ENCODE measurements at regions not wholly inside any gene's neighbourhood (a gene's known extent, or its start where the extent isn't known, plus 50 kb on each side); places are given as distances from the start of the nearest gene placed in this dataset.
"Not testable (repeated sequence)": the region's sequence is repeated elsewhere in the genome, so short reads cannot be mapped to it uniquely, and the experiment has no call there.

- intact Hi-C loops (cut with micrococcal nuclease); CTCF ChIA-PET: not testable (repeated sequence)
Observed at GRCh38 chr16:33656394-33656793, 197.0 kb downstream of the TP53TG3F start.

GRCh38 chr16:33657717-33658116 is 198.3 kb downstream of the TP53TG3F start:
- H3K27me3 ChIP-seq (ENCODE audit: insufficient read depth, low read length); H3K4me3 ChIP-seq (replicated peaks in 1 of 2; ENCODE audit: low read depth in 1 of 2, low read length in 2 of 2); DNase-seq (ENCODE audit: low read depth, low spot score); H3K4me1 ChIP-seq (ENCODE audit: control insufficient read depth in 1 of 2, insufficient read depth in 2 of 2, low read length in 2 of 2); H3K27ac ChIP-seq (ENCODE audit: low read depth, low read length); H3K36me3 ChIP-seq (ENCODE audit: control insufficient read depth in 1 of 2, insufficient read depth in 2 of 2, low read length in 2 of 2); ATAC-seq; BruUV-seq (replicated peaks); H3K9me3 ChIP-seq (ENCODE audit: control insufficient read depth in 1 of 2, insufficient read depth in 1 of 2, low read depth in 1 of 2, low read length in 2 of 2); POLR2A ChIA-PET; RAD21 ChIA-PET (ENCODE audit: low non-redundant PET in 1 of 2, low total read pairs in 2 of 2, uncharacterized antibody in 2 of 2, unreplicated experiment in 2 of 2); H3K79me2 ChIP-seq (ENCODE audit: insufficient read depth, low read length); intact Hi-C loops (cut with micrococcal nuclease); H3K4me2 ChIP-seq (ENCODE audit: low read length); H4K20me1 ChIP-seq (ENCODE audit: insufficient read depth); H3K9me2 ChIP-seq (ENCODE audit: insufficient read depth); CTCF ChIA-PET; H2AFZ ChIP-seq (ENCODE audit: low read depth, low read length, poor library complexity, severe bottlenecking); H3K9ac ChIP-seq (ENCODE audit: low read length): not testable (repeated sequence)

More at GRCh38 chr16:33656394-33656793, 197.0 kb downstream of the TP53TG3F start:
- H3K4me2 ChIP-seq (ENCODE audit: low read length); H3K79me2 ChIP-seq (ENCODE audit: insufficient read depth, low read length); H3K9me3 ChIP-seq (ENCODE audit: control insufficient read depth in 1 of 2, insufficient read depth in 1 of 2, low read depth in 1 of 2, low read length in 2 of 2); RAD21 ChIA-PET (ENCODE audit: low non-redundant PET in 1 of 2, low total read pairs in 2 of 2, uncharacterized antibody in 2 of 2, unreplicated experiment in 2 of 2); BruUV-seq (replicated peaks); POLR2A ChIA-PET; H3K27me3 ChIP-seq (ENCODE audit: insufficient read depth, low read length); H3K4me1 ChIP-seq (ENCODE audit: control insufficient read depth in 1 of 2, insufficient read depth in 2 of 2, low read length in 2 of 2); H3K4me3 ChIP-seq (replicated peaks in 1 of 2; ENCODE audit: low read depth in 1 of 2, low read length in 2 of 2); H3K9me2 ChIP-seq (ENCODE audit: insufficient read depth); DNase-seq (ENCODE audit: low read depth, low spot score); H2AFZ ChIP-seq (ENCODE audit: low read depth, low read length, poor library complexity, severe bottlenecking); H3K36me3 ChIP-seq (ENCODE audit: control insufficient read depth in 1 of 2, insufficient read depth in 2 of 2, low read length in 2 of 2); H3K9ac ChIP-seq (ENCODE audit: low read length); H4K20me1 ChIP-seq (ENCODE audit: insufficient read depth); H3K27ac ChIP-seq (ENCODE audit: low read depth, low read length): not testable (repeated sequence)
- peak; percentile 98 for ATAC-seq

- H3K4me1 ChIP-seq (ENCODE audit: control insufficient read depth in 1 of 2, insufficient read depth in 2 of 2, low read length in 2 of 2); H3K4me2 ChIP-seq (ENCODE audit: low read length); H3K9me3 ChIP-seq (ENCODE audit: control insufficient read depth in 1 of 2, insufficient read depth in 1 of 2, low read depth in 1 of 2, low read length in 2 of 2); H4K20me1 ChIP-seq (ENCODE audit: insufficient read depth); H3K9me2 ChIP-seq (ENCODE audit: insufficient read depth); H2AFZ ChIP-seq (ENCODE audit: low read depth, low read length, poor library complexity, severe bottlenecking); H3K9ac ChIP-seq (ENCODE audit: low read length); CTCF ChIA-PET; H3K79me2 ChIP-seq (ENCODE audit: insufficient read depth, low read length); RAD21 ChIA-PET (ENCODE audit: low non-redundant PET in 1 of 2, low total read pairs in 2 of 2, uncharacterized antibody in 2 of 2, unreplicated experiment in 2 of 2); H3K27ac ChIP-seq (ENCODE audit: low read depth, low read length); DNase-seq (ENCODE audit: low read depth, low spot score); ATAC-seq; intact Hi-C loops (cut with micrococcal nuclease); POLR2A ChIA-PET; H3K36me3 ChIP-seq (ENCODE audit: control insufficient read depth in 1 of 2, insufficient read depth in 2 of 2, low read length in 2 of 2); H3K4me3 ChIP-seq (replicated peaks in 1 of 2; ENCODE audit: low read depth in 1 of 2, low read length in 2 of 2); BruUV-seq (replicated peaks); H3K27me3 ChIP-seq (ENCODE audit: insufficient read depth, low read length): not testable (repeated sequence)
Observed at GRCh38 chr16:33680791-33681190, 221.4 kb downstream of the TP53TG3F start.

GRCh38 chr16:33700320-33700719 is 240.9 kb downstream of the TP53TG3F start:
- intact Hi-C loops (cut with micrococcal nuclease); POLR2A ChIA-PET; CTCF ChIA-PET: not testable (repeated sequence)

More at GRCh38 chr16:33700320-33700719, 240.9 kb downstream of the TP53TG3F start:
- H3K9me3 ChIP-seq (ENCODE audit: control insufficient read depth in 1 of 2, insufficient read depth in 1 of 2, low read depth in 1 of 2, low read length in 2 of 2); H3K9ac ChIP-seq (ENCODE audit: low read length); H3K4me2 ChIP-seq (ENCODE audit: low read length); H3K4me1 ChIP-seq (ENCODE audit: control insufficient read depth in 1 of 2, insufficient read depth in 2 of 2, low read length in 2 of 2); ATAC-seq; H3K9me2 ChIP-seq (ENCODE audit: insufficient read depth); H2AFZ ChIP-seq (ENCODE audit: low read depth, low read length, poor library complexity, severe bottlenecking); H3K4me3 ChIP-seq (replicated peaks in 1 of 2; ENCODE audit: low read depth in 1 of 2, low read length in 2 of 2); H4K20me1 ChIP-seq (ENCODE audit: insufficient read depth); BruUV-seq (replicated peaks); H3K27me3 ChIP-seq (ENCODE audit: insufficient read depth, low read length); DNase-seq (ENCODE audit: low read depth, low spot score); H3K79me2 ChIP-seq (ENCODE audit: insufficient read depth, low read length); H3K36me3 ChIP-seq (ENCODE audit: control insufficient read depth in 1 of 2, insufficient read depth in 2 of 2, low read length in 2 of 2); H3K27ac ChIP-seq (ENCODE audit: low read depth, low read length); RAD21 ChIA-PET (ENCODE audit: low non-redundant PET in 1 of 2, low total read pairs in 2 of 2, uncharacterized antibody in 2 of 2, unreplicated experiment in 2 of 2): not testable (repeated sequence)

Data from HCT116 (cell line).